Psoas muscle (tissue), 7 donors: ENCODE measurements at regions not wholly inside any gene's neighbourhood (a gene's known extent, or its start where the extent isn't known, plus 50 kb on each side); places are given as distances from the start of the nearest gene placed in this dataset.

Source experiments
- ATAC-seq, 4 donors: fragments of 200-7000 bp; cut with Tn5 transposase; one replicate each; pipeline ENCODE4 v1.9.1; 2020; ENCODE audit warnings: moderate library complexity in 3 of 4, mild to moderate bottlenecking in 2 of 4
- DNase-seq, 2 donors: peaks; one replicate each; pipeline ENCODE4 v3.0.0-alpha.2; 2020
- H3K27ac ChIP-seq: fragments of 200-600 bp; one replicate; pipeline ENCODE4 v1.8.0; 2022
- H3K27me3 ChIP-seq, 3 donors: fragments of 200-600 bp in 1 of 3; one replicate each; pipeline versions ENCODE4 v1.6.1 to v1.8.0; 2013 to 2022; ENCODE audit warnings: low read length in 2 of 3, mild to moderate bottlenecking in 2 of 3, moderate library complexity in 1 of 3; ENCODE audit not compliant: insufficient read depth in 3 of 3
- H3K36me3 ChIP-seq, 2 donors: fragments of 200-600 bp in 1 of 2; one replicate each; pipeline versions ENCODE4 v1.6.1 to v1.8.0; 2013 to 2022; ENCODE audit warnings: low read depth in 1 of 2, mild to moderate bottlenecking in 1 of 2, moderate library complexity in 1 of 2; ENCODE audit not compliant: insufficient read depth in 1 of 2
- H3K4me1 ChIP-seq: fragments of 200-600 bp; one replicate; pipeline ENCODE4 v1.8.0; 2022
- H3K4me3 ChIP-seq: fragments of 200-600 bp; one replicate; pipeline ENCODE4 v1.8.0; 2022; ENCODE audit warnings: mild to moderate bottlenecking
- H3K9me3 ChIP-seq: fragments of 200-600 bp; one replicate; pipeline ENCODE4 v1.8.0; 2022
- CTCF ChIP-seq: fragments of 200-600 bp; IDR thresholded peaks from one replicate; pipeline ENCODE4 v1.8.0; 2022; ENCODE audit warnings: antibody characterized with exemption
- WGBS, 3 donors: extraction: QIAGEN DNeasy Blood & Tissue Kit; methylation state at CpG; one replicate each; pipeline versions ENCODE4 v1.1.6 to v1.1.7; 2013; 5-methylcytosine and 5-hydroxymethylcytosine counted together
- intact Hi-C, 2 donors: fragments of 100-400 bp; cut with DNase I; formaldehyde crosslinking; loops; one replicate each; pipeline versions ENCODE4 v1.11.0 to v1.14.2; 2022
- donor health status: healthy with polysubstance abuse.
- donor health status: DM: no; HTN: no; CAD: no; lungs with moderate emphysema.
- donor health status: Bipolar disorder and iron deficiency.
- donor health status: healthy.
- donor health status: DM: yes; HTN: yes; CAD: no.
- donor health status: DM: no; HTN: no; CAD: no.
- donor health status: DM: yes; HTN: yes; CAD: no.

GRCh38 chr4:178344096-178344495 lies 901.9 kb upstream of the AGA start:
- H3K27me3 ChIP-seq = no peaks in the 10 kb centered on the region
- no peaks in the 10 kb centered on the region for H3K36me3 ChIP-seq
- no peaks in the 10 kb centered on the region for H3K4me1 ChIP-seq
- intact Hi-C loops = no loop called here
- DNase-seq (no peak), ATAC-seq (no peak)
- no peak for TF ChIP-seq CTCF
- no peak overlapping the region for H3K4me3 ChIP-seq
- H3K27ac ChIP-seq = no peak overlapping the region
- no peaks in the 10 kb centered on the region for H3K9me3 ChIP-seq

GRCh38 chr4:178347111-178347510 lies 904.9 kb upstream of the AGA start:
- Histone ChIP-seq H3K27me3 (no peaks in the 10 kb centered on the region), H3K27ac (no peak overlapping the region), H3K9me3 (no peaks in the 10 kb centered on the region), H3K36me3 (no peaks in the 10 kb centered on the region), H3K4me1 (no peaks in the 10 kb centered on the region), H3K4me3 (no peak overlapping the region)
- ATAC-seq (no peak), DNase-seq (no peak)
- no peak for TF ChIP-seq CTCF
- intact Hi-C loops = no loop called here

- ATAC-seq (no peak), DNase-seq (no peak)
- 87 to 89% (median 89%) methylated on average over 4 of the region's 4 CpGs for whole genome bisulfite sequencing, 3 donors
- Histone ChIP-seq H3K27me3 (no peaks in the 10 kb centered on the region), H3K9me3 (no peaks in the 10 kb centered on the region), H3K4me3 (no peak overlapping the region), H3K27ac (no peak overlapping the region), H3K4me1 (no peaks in the 10 kb centered on the region), H3K36me3 (no peaks in the 10 kb centered on the region)
- intact Hi-C loops = no loop called here
- no peak for TF ChIP-seq CTCF
These were observed 907.4 kb upstream of the AGA start for GRCh38 chr4:178349601-178350000.

- DNase-seq (no peak), ATAC-seq (no peak)
- Histone ChIP-seq H3K36me3 (no peaks in the 10 kb centered on the region), H3K9me3 (no peaks in the 10 kb centered on the region), H3K27ac (no peak overlapping the region), H3K27me3 (no peaks in the 10 kb centered on the region), H3K4me1 (no peaks in the 10 kb centered on the region), H3K4me3 (no peak overlapping the region)
- intact Hi-C loops = no loop called here
- no peak for TF ChIP-seq CTCF
These were observed 908.9 kb upstream of the AGA start for GRCh38 chr4:178351185-178351584.

- TF ChIP-seq CTCF = no peak
- Histone ChIP-seq H3K36me3 (no peaks in the 10 kb centered on the region), H3K4me1 (no peaks in the 10 kb centered on the region), H3K27me3 (no peaks in the 10 kb centered on the region), H3K4me3 (no peak overlapping the region), H3K27ac (no peak overlapping the region), H3K9me3 (no peaks in the 10 kb centered on the region)
- intact Hi-C loops = no loop called here
- WGBS, 3 donors = 53 to 91% (median 88%) methylated on average over 2 of the region's 2 CpGs
- ATAC-seq = no peak
- no peak for DNase-seq
These were observed 914.5 kb upstream of the AGA start for GRCh38 chr4:178356725-178357124.
